ENCODE measurements at regions not wholly inside any gene's neighbourhood (a gene's known extent, or its start where the extent isn't known, plus 50 kb on each side); places are given as distances from the start of the nearest gene placed in this dataset.

- no peak for DNase-seq (ENCODE audit: extremely low spot score, unreplicated experiment)
- Mint-ChIP-seq H3K27ac (ENCODE audit: unreplicated experiment) (no peak overlapping the region), H3K4me1 (ENCODE audit: unreplicated experiment) (peaks cover 19% of the 10 kb centered on the region), H3K27me3 (ENCODE audit: unreplicated experiment) (no peaks in the 10 kb centered on the region), H3K4me3 (ENCODE audit: unreplicated experiment) (no peak overlapping the region), H3K9me3 (ENCODE audit: unreplicated experiment) (no peaks in the 10 kb centered on the region), H3K36me3 (ENCODE audit: unreplicated experiment) (peaks cover 29% of the 10 kb centered on the region)
- TF ChIP-seq CTCF (IDR thresholded peaks at IDR 0.05), result no peak
Observed at GRCh38 chr4:31141832-31142142, 421.6 kb downstream of the PCDH7 start.

GRCh38 chr4:31146366-31146765 lies 426.2 kb downstream of the PCDH7 start:
- Mint-ChIP-seq H3K36me3 (ENCODE audit: unreplicated experiment) (peaks cover 29% of the 10 kb centered on the region), H3K4me3 (ENCODE audit: unreplicated experiment) (no peak overlapping the region), H3K4me1 (ENCODE audit: unreplicated experiment) (no peaks in the 10 kb centered on the region), H3K9me3 (ENCODE audit: unreplicated experiment) (no peaks in the 10 kb centered on the region), H3K27me3 (ENCODE audit: unreplicated experiment) (no peaks in the 10 kb centered on the region), H3K27ac (ENCODE audit: unreplicated experiment) (no peak overlapping the region)
- no peak for TF ChIP-seq CTCF (IDR thresholded peaks at IDR 0.05)
- no peak for DNase-seq (ENCODE audit: extremely low spot score, unreplicated experiment)

- DNase-seq (ENCODE audit: extremely low spot score, unreplicated experiment), result no peak
- Mint-ChIP-seq H3K27ac (ENCODE audit: unreplicated experiment) (no peak overlapping the region), H3K4me1 (ENCODE audit: unreplicated experiment) (no peaks in the 10 kb centered on the region), H3K27me3 (ENCODE audit: unreplicated experiment) (no peaks in the 10 kb centered on the region), H3K36me3 (ENCODE audit: unreplicated experiment) (peaks cover 18% of the 10 kb centered on the region), H3K9me3 (ENCODE audit: unreplicated experiment) (no peaks in the 10 kb centered on the region), H3K4me3 (ENCODE audit: unreplicated experiment) (no peak overlapping the region)
- no peak for TF ChIP-seq CTCF (IDR thresholded peaks at IDR 0.05)
Observed at GRCh38 chr4:31148990-31149389, 428.8 kb downstream of the PCDH7 start.

GRCh38 chr4:31156221-31156620 lies 436.1 kb downstream of the PCDH7 start:
- H3K36me3 Mint-ChIP-seq (ENCODE audit: unreplicated experiment), result no peaks in the 10 kb centered on the region
- no peaks in the 10 kb centered on the region for H3K4me1 Mint-ChIP-seq (ENCODE audit: unreplicated experiment)
- no peak for DNase-seq (ENCODE audit: extremely low spot score, unreplicated experiment)
- no peaks in the 10 kb centered on the region for H3K9me3 Mint-ChIP-seq (ENCODE audit: unreplicated experiment)
- H3K27me3 Mint-ChIP-seq (ENCODE audit: unreplicated experiment), result no peaks in the 10 kb centered on the region
- no peak for TF ChIP-seq CTCF (IDR thresholded peaks at IDR 0.05)
- no peak overlapping the region for H3K27ac Mint-ChIP-seq (ENCODE audit: unreplicated experiment)
- H3K4me3 Mint-ChIP-seq (ENCODE audit: unreplicated experiment), result no peak overlapping the region

GRCh38 chr4:31160146-31160545 lies 440.0 kb downstream of the PCDH7 start:
- no peak overlapping the region for H3K4me3 Mint-ChIP-seq (ENCODE audit: unreplicated experiment)
- no peak for TF ChIP-seq CTCF (IDR thresholded peaks at IDR 0.05)
- no peaks in the 10 kb centered on the region for H3K4me1 Mint-ChIP-seq (ENCODE audit: unreplicated experiment)
- H3K27me3 Mint-ChIP-seq (ENCODE audit: unreplicated experiment), result no peaks in the 10 kb centered on the region
- no peaks in the 10 kb centered on the region for H3K36me3 Mint-ChIP-seq (ENCODE audit: unreplicated experiment)
- no peak for DNase-seq (ENCODE audit: extremely low spot score, unreplicated experiment)
- no peaks in the 10 kb centered on the region for H3K9me3 Mint-ChIP-seq (ENCODE audit: unreplicated experiment)
- H3K27ac Mint-ChIP-seq (ENCODE audit: unreplicated experiment), result no peak overlapping the region
